ENCODE measurements at regions not wholly inside any gene's neighbourhood (a gene's known extent, or its start where the extent isn't known, plus 50 kb on each side); places are given as distances from the start of the nearest gene placed in this dataset.

- Mint-ChIP-seq H3K4me3 (no peak overlapping the region), H3K4me1 (ENCODE audit: low read depth) (no peaks in the 10 kb centered on the region), H3K9me3 (peaks cover 11% of the 10 kb centered on the region), H3K27ac (no peak overlapping the region), H3K27me3 (peaks cover 3% of the 10 kb centered on the region), H3K36me3 (ENCODE audit: low read depth) (no peaks in the 10 kb centered on the region)
- no peak for ATAC-seq (ENCODE audit: poor library complexity)
- H3K27me3 ChIP-seq (ENCODE audit: control insufficient read depth in 1 of 2, insufficient read depth in 2 of 2, low read length in 2 of 2) = no peaks in the 10 kb centered on the region
- H3K36me3 ChIP-seq (ENCODE audit: insufficient read depth, low read length) = no peaks in the 10 kb centered on the region
- H3K27ac ChIP-seq (ENCODE audit: low read depth in 1 of 2, low read length in 2 of 2) = no peak overlapping the region
- POLR2A ChIA-PET = no interaction called here
- H3K4me3 ChIP-seq (ENCODE audit: low read length) = no peak overlapping the region
- CTCF ChIA-PET = no interaction called here
- peaks cover 12 to 21% of the 10 kb centered on the region in 2 experiments for H3K9me3 ChIP-seq (ENCODE audit: control insufficient read depth in 1 of 2, insufficient read depth in 1 of 2, low read length in 2 of 2)
- intact Hi-C loops (cut with DNase I, micrococcal nuclease) = no loop called here
- TF ChIP-seq CTCF (IDR thresholded peaks at IDR 0.05) = no peak
- H3K4me1 ChIP-seq (ENCODE audit: insufficient read depth, low read length) = no peaks in the 10 kb centered on the region
- DNase-seq = no peak
Measured at GRCh38 chr18:75592527-75592926, 165.0 kb upstream of the SMIM21 start.

GRCh38 chr18:75588412-75588811, 160.9 kb upstream of the SMIM21 start:
- Mint-ChIP-seq H3K27ac (no peak overlapping the region), H3K9me3 (peaks cover 6% of the 10 kb centered on the region), H3K36me3 (ENCODE audit: low read depth) (no peaks in the 10 kb centered on the region), H3K27me3 (no peaks in the 10 kb centered on the region), H3K4me3 (no peak overlapping the region), H3K4me1 (ENCODE audit: low read depth) (no peaks in the 10 kb centered on the region)
- TF ChIP-seq CTCF (IDR thresholded peaks at IDR 0.05) = no peak
- Histone ChIP-seq H3K27me3 (ENCODE audit: control insufficient read depth in 1 of 2, insufficient read depth in 2 of 2, low read length in 2 of 2) (no peaks in the 10 kb centered on the region), H3K9me3 (ENCODE audit: control insufficient read depth in 1 of 2, insufficient read depth in 1 of 2, low read length in 2 of 2) (peaks cover 12 to 13% of the 10 kb centered on the region in 2 experiments), H3K4me3 (ENCODE audit: low read length) (no peak overlapping the region), H3K4me1 (ENCODE audit: insufficient read depth, low read length) (no peaks in the 10 kb centered on the region), H3K36me3 (ENCODE audit: insufficient read depth, low read length) (no peaks in the 10 kb centered on the region), H3K27ac (ENCODE audit: low read depth in 1 of 2, low read length in 2 of 2) (no peak overlapping the region)
- no peak for ATAC-seq (ENCODE audit: poor library complexity)
- ChIA-PET POLR2A (no interaction called here), CTCF (no interaction called here)
- intact Hi-C loops (cut with DNase I, micrococcal nuclease) = no loop called here
- DNase-seq = no peak

GRCh38 chr18:75587131-75587530, 159.6 kb upstream of the SMIM21 start:
- no peaks in the 10 kb centered on the region for H3K27me3 ChIP-seq (ENCODE audit: control insufficient read depth in 1 of 2, insufficient read depth in 2 of 2, low read length in 2 of 2)
- no peaks in the 10 kb centered on the region for H3K4me1 ChIP-seq (ENCODE audit: insufficient read depth, low read length)
- POLR2A ChIA-PET = no interaction called here
- H3K9me3 ChIP-seq (ENCODE audit: control insufficient read depth in 1 of 2, insufficient read depth in 1 of 2, low read length in 2 of 2) = peaks cover 2 to 15% of the 10 kb centered on the region in 2 experiments
- DNase-seq (no peak), ATAC-seq (ENCODE audit: poor library complexity) (no peak)
- H3K9me3 Mint-ChIP-seq = no peaks in the 10 kb centered on the region
- H3K27ac ChIP-seq (ENCODE audit: low read depth in 1 of 2, low read length in 2 of 2) = no peak overlapping the region
- no peaks in the 10 kb centered on the region for H3K36me3 ChIP-seq (ENCODE audit: insufficient read depth, low read length)
- no peak overlapping the region for H3K4me3 Mint-ChIP-seq
- no peak overlapping the region for H3K27ac Mint-ChIP-seq
- no peaks in the 10 kb centered on the region for H3K36me3 Mint-ChIP-seq (ENCODE audit: low read depth)
- CTCF ChIA-PET = interaction anchor here (0.5 kb wide), 1 partner anchor 135 kb away, joined by 3 read pairs; no protein-coding TSS in a partner anchor
- no peak overlapping the region for H3K4me3 ChIP-seq (ENCODE audit: low read length)
- no peaks in the 10 kb centered on the region for H3K27me3 Mint-ChIP-seq
- intact Hi-C loops (cut with DNase I, micrococcal nuclease) = no loop called here
- TF ChIP-seq CTCF (IDR thresholded peaks at IDR 0.05) = no peak
- H3K4me1 Mint-ChIP-seq (ENCODE audit: low read depth) = no peaks in the 10 kb centered on the region
